ENCODE measurements at regions not wholly inside any gene's neighbourhood (a gene's known extent, or its start where the extent isn't known, plus 50 kb on each side); places are given as distances from the start of the nearest gene placed in this dataset.
A peak's percentile ranks its signal among the peaks of the same experiment; 100 is the strongest.

GRCh38 chr11:70842256-70842655, 410.1 kb downstream of the SHANK2 start:
- intact Hi-C loops (cut with DNase I): no loop called here
- ATAC-seq (no peak), DNase-seq (no peak)
- Histone ChIP-seq H3K9me3 (no peaks in the 10 kb centered on the region), H3K36me3 (ENCODE audit: insufficient read depth in 1 of 2, low read depth in 1 of 2) (no peaks in the 10 kb centered on the region), H3K27me3 (ENCODE audit: insufficient read depth in 3 of 3, low read length in 2 of 3) (peaks cover 0 to 13% (median 7%) of the 10 kb centered on the region in 3 donors), H3K4me1 (no peaks in the 10 kb centered on the region), H3K4me3 (no peak overlapping the region), H3K27ac (no peak overlapping the region)
- TF ChIP-seq, protein P1, sequence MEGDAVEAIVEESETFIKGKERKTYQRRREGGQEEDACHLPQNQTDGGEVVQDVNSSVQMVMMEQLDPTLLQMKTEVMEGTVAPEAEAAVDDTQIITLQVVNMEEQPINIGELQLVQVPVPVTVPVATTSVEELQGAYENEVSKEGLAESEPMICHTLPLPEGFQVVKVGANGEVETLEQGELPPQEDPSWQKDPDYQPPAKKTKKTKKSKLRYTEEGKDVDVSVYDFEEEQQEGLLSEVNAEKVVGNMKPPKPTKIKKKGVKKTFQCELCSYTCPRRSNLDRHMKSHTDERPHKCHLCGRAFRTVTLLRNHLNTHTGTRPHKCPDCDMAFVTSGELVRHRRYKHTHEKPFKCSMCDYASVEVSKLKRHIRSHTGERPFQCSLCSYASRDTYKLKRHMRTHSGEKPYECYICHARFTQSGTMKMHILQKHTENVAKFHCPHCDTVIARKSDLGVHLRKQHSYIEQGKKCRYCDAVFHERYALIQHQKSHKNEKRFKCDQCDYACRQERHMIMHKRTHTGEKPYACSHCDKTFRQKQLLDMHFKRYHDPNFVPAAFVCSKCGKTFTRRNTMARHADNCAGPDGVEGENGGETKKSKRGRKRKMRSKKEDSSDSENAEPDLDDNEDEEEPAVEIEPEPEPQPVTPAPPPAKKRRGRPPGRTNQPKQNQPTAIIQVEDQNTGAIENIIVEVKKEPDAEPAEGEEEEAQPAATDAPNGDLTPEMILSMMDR (IDR thresholded peaks at IDR 0.05): no peak
- 80 to 83% (median 81%) methylated on average over 6 of the region's 6 CpGs for WGBS, 3 donors

- DNase-seq: no peak
- ATAC-seq: no peak
- H3K9me3 ChIP-seq: no peaks in the 10 kb centered on the region
- intact Hi-C loops (cut with DNase I): no loop called here
- H3K27ac ChIP-seq: no peak overlapping the region
- H3K36me3 ChIP-seq (ENCODE audit: insufficient read depth in 1 of 2, low read depth in 1 of 2): no peaks in the 10 kb centered on the region
- peaks cover 0 to 14% (median 7%) of the 10 kb centered on the region in 3 donors for H3K27me3 ChIP-seq (ENCODE audit: insufficient read depth in 3 of 3, low read length in 2 of 3)
- TF ChIP-seq, protein P1 (IDR thresholded peaks at IDR 0.05): no peak
- no peaks in the 10 kb centered on the region for H3K4me1 ChIP-seq
- no peak overlapping the region for H3K4me3 ChIP-seq
- whole genome bisulfite sequencing, 3 donors: 80 to 83% (median 83%) methylated on average over 14 of the region's 14 CpGs
Measured at GRCh38 chr11:70842701-70843100, 409.7 kb downstream of the SHANK2 start.

DNA sequence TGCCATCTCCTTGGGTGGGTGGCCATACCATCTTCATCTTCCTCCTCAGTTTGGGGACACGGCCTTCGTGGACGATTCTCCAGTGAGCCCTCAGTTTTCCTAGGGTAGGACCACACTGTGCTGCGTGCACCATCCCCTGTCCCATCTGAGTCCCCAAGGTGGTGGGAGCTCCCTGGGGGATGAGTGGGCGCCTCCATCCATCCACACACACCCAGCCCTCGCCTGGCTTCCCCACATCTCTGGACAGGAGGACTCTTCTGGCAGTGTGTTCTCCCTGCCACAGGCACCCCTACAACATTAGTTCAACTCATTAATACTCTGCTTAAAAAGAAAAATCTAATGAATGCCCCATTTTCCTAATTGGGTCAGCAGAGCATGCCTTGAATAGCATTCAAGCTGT, 408.5 kb downstream of the SHANK2 start:
- ATAC-seq: no peak
- no peaks in the 10 kb centered on the region for H3K4me1 ChIP-seq
- no peak for DNase-seq
- intact Hi-C loops (cut with DNase I): no loop called here
- TF ChIP-seq, protein P1 (IDR thresholded peaks at IDR 0.05): no peak
- peaks cover 0 to 14% (median 7%) of the 10 kb centered on the region in 3 donors for H3K27me3 ChIP-seq (ENCODE audit: insufficient read depth in 3 of 3, low read length in 2 of 3)
- 90 to 98% (median 96%) methylated on average over 6 of the region's 6 CpGs for WGBS, 3 donors
- no peak overlapping the region for H3K4me3 ChIP-seq
- no peaks in the 10 kb centered on the region for H3K9me3 ChIP-seq
- no peaks in the 10 kb centered on the region for H3K36me3 ChIP-seq (ENCODE audit: insufficient read depth in 1 of 2, low read depth in 1 of 2)
- no peak overlapping the region for H3K27ac ChIP-seq

DNA sequence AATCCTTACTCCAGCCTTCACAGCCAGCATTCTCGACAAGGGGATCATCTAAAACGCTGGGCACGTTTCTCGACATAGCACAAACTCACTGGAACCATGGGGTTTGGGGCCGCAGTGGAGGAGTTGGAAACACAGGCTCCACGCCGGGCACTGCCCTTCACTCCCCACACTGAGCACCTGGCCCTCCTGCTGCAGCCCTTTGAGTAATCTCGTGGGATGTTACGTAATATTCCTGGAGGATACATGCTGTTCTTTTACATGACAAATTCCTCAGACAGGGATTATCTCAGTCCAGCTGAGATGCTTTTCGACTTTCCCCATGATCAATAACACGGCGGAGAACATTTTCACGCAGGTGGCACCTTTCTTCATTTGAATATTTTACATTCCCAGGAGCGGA, 408.0 kb downstream of the SHANK2 start:
- DNase-seq: peak in 1 of 2 donors; percentile 39
- intact Hi-C loops (cut with DNase I): no loop called here

More for the DNA sequence above, 408.0 kb downstream of the SHANK2 start:
- ATAC-seq: no peak
- TF ChIP-seq, protein P1 (IDR thresholded peaks at IDR 0.05): no peak
- no peak overlapping the region for H3K27ac ChIP-seq
- H3K36me3 ChIP-seq (ENCODE audit: insufficient read depth in 1 of 2, low read depth in 1 of 2): no peaks in the 10 kb centered on the region
- no peaks in the 10 kb centered on the region for H3K4me1 ChIP-seq
- 72 to 79% (median 74%) methylated on average over 14 of the region's 14 CpGs for WGBS, 3 donors
- H3K27me3 ChIP-seq (ENCODE audit: insufficient read depth in 3 of 3, low read length in 2 of 3): peaks cover 0 to 14% (median 7%) of the 10 kb centered on the region in 3 donors
- no peak overlapping the region for H3K4me3 ChIP-seq
- H3K9me3 ChIP-seq: no peaks in the 10 kb centered on the region
